ENCODE measurements at regions not wholly inside any gene's neighbourhood (a gene's known extent, or its start where the extent isn't known, plus 50 kb on each side); places are given as distances from the start of the nearest gene placed in this dataset.

DNA sequence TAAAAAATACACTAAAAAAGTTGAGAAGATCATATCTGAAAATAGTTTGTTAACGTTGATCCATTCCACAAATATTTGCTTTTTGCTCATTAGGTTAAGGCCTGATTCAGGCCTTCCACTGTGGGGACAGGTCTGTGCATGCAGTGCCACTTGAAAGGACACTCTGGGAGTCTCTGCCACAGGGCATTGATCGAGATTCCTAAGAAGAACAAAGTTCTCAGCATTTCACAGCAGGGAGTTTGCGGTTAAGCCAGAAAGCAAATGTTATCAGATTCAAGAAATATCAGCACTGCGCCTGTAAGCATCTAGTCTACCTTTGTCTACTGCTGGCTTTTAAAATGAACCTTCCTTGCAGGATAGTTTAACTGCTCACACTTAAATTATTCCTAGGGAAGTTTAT, 62.2 kb upstream of the TNIP3 start:
- no peak for DNase-seq (ENCODE audit: low spot score)

DNA sequence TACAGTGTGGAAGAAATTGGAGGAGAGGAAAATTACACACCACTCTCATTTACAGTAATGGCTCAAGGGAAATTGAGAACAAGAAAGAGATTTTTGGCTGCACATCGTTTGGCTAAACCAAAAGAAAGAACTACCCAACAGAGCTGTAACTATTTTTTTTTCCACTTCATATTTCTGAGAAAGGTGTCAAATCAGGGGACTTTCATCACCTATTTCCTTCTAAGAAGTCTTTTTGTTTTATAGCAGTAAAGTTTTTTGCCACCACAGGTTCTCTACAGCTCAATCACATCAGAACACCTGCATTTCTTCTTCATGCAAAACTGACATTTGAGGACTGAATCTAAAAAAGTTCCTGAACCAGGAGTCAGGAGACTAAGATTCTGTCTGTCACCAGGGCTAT, 57.5 kb upstream of the TNIP3 start:
- no peak for DNase-seq (ENCODE audit: low spot score)

DNA sequence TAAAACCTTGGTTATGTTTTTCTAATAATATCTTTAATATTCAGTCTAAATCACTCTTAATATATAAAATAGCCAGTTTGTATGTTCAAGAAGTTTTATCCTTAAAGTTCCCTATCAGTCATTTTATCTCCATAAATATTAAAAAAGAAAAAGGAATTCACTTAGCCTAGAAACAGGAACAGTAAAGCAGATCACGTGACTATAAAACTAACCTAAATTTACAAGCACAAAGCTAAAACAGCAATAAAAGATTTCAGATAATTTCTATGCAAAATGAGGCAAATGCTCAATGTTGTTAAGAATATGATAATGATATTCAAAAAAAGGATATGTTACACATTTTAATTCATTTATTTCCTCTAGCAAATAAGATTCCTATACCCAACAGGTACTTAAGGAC, 57.1 kb upstream of the TNIP3 start:
- DNase-seq (ENCODE audit: low spot score) = no peak

DNA sequence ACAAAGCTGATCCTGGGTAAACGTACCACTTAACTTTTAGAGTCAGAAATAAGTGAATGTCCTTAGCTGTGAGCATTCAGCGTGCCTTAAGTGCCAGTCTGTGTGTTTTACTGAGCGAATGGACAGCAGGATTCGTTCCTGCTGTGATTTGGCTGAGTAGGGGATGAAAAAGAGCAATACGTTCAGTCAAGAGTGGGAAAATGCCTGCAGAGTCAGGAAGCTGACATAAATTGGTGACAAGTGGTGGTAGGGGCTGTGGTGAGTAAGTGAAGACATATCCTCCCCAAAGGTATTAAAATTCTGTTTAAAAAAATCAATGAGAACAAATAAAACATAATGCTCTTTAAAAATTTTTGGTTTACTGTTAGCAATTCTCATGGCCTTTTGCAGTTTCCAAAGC, 56.6 kb upstream of the TNIP3 start:
- DNase-seq (ENCODE audit: low spot score) = no peak

DNA sequence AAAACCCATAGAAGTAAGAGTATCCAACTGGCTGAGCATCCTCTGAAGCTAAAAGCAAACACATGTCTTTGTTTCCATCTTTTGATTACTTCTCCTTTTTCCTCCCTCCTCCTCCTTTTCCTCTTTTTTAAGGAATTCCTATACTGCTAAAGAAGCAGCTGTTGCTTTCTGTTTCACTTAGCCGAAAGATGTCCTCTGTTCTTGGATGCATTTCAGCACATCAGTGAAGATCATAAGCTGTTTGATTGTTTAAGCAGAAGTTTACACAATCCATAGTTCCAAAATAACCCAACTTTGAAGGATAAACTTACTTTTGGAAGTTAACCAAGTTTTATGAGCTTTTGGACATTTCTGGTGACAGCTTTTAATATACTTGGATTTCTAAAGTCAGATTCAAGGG, 55.1 kb upstream of the TNIP3 start:
- DNase-seq (ENCODE audit: low spot score) = no peak

DNA sequence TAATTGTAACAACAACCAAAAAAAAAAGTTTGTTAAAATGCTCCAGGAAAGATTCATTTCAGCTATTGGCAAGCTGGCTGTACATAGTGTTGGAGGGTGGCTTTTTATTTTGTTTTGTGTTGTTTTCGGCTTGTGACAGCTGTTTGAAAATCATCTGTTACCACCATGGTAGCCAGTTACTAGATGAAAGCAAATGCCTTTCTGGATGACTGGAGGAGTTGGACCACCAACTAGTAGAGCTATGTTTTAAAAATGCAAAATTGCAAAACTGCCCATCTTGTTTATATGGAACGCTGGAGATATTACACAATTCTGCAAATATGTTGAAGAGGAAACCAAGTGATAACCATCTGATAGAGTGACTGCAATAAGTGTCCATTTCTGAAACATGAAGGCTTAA, 53.2 kb upstream of the TNIP3 start:
- peak; percentile 12 for DNase-seq (ENCODE audit: low spot score)

GRCh38 chr4:121216461-121216860, 52.3 kb upstream of the TNIP3 start:
- no peak for DNase-seq (ENCODE audit: low spot score)

GRCh38 chr4:121213940-121214339, 49.8 kb upstream of the TNIP3 start:
- no peak for DNase-seq (ENCODE audit: low spot score)

All from AG08396 (cell line).